Fibroblast of the conjunctiva (primary cell): ENCODE measurements at regions not wholly inside any gene's neighbourhood (a gene's known extent, or its start where the extent isn't known, plus 50 kb on each side); places are given as distances from the start of the nearest gene placed in this dataset.

Experiments used
- DNase-seq: peaks from one replicate; pipeline ENCODE4 v3.0.0-alpha.2; 2010; ENCODE audit warnings: low read depth

GRCh38 chr17:77475016-77475976 lies 334.5 kb downstream of the SEC14L1 start:
- DNase-seq: no peak

GRCh38 chr17:77476006-77476405 lies 335.2 kb downstream of the SEC14L1 start:
- DNase-seq: no peak

GRCh38 chr17:77476498-77476897 lies 335.7 kb downstream of the SEC14L1 start:
- no peak for DNase-seq

GRCh38 chr17:77476931-77477805 lies 336.4 kb downstream of the SEC14L1 start:
- DNase-seq: peak; percentile 93

- no peak for DNase-seq
Measured at GRCh38 chr17:77478281-77478680, 337.5 kb downstream of the SEC14L1 start.

GRCh38 chr17:77478899-77479298 lies 338.1 kb downstream of the SEC14L1 start:
- no peak for DNase-seq

- DNase-seq: no peak
Measured at GRCh38 chr17:77479372-77480198, 338.8 kb downstream of the SEC14L1 start.

GRCh38 chr17:77480199-77480508 lies 339.4 kb downstream of the SEC14L1 start:
- no peak for DNase-seq

- no peak for DNase-seq
Measured at GRCh38 chr17:77480509-77481215, 339.9 kb downstream of the SEC14L1 start.

GRCh38 chr17:77481476-77482374 lies 341.0 kb downstream of the SEC14L1 start:
- no peak for DNase-seq

GRCh38 chr17:77482375-77483127 lies 341.8 kb downstream of the SEC14L1 start:
- no peak for DNase-seq

GRCh38 chr17:77483128-77483598 lies 342.4 kb downstream of the SEC14L1 start:
- no peak for DNase-seq

- no peak for DNase-seq
Measured at GRCh38 chr17:77484111-77484510, 343.3 kb downstream of the SEC14L1 start.

- DNase-seq: no peak
Measured at GRCh38 chr17:77485089-77485833, 344.5 kb downstream of the SEC14L1 start.

- DNase-seq: no peak
Measured at GRCh38 chr17:77487211-77487629, 346.5 kb downstream of the SEC14L1 start.

- no peak for DNase-seq
Measured at GRCh38 chr17:77487677-77488530, 347.1 kb downstream of the SEC14L1 start.

- no peak for DNase-seq
Measured at GRCh38 chr17:77488531-77489238, 347.9 kb downstream of the SEC14L1 start.
